ENCODE measurements at regions not wholly inside any gene's neighbourhood (a gene's known extent, or its start where the extent isn't known, plus 50 kb on each side); places are given as distances from the start of the nearest gene placed in this dataset.

GRCh38 chr10:128897401-128898129, 569.5 kb upstream of the MGMT start:
- TF ChIP-seq, protein P1, sequence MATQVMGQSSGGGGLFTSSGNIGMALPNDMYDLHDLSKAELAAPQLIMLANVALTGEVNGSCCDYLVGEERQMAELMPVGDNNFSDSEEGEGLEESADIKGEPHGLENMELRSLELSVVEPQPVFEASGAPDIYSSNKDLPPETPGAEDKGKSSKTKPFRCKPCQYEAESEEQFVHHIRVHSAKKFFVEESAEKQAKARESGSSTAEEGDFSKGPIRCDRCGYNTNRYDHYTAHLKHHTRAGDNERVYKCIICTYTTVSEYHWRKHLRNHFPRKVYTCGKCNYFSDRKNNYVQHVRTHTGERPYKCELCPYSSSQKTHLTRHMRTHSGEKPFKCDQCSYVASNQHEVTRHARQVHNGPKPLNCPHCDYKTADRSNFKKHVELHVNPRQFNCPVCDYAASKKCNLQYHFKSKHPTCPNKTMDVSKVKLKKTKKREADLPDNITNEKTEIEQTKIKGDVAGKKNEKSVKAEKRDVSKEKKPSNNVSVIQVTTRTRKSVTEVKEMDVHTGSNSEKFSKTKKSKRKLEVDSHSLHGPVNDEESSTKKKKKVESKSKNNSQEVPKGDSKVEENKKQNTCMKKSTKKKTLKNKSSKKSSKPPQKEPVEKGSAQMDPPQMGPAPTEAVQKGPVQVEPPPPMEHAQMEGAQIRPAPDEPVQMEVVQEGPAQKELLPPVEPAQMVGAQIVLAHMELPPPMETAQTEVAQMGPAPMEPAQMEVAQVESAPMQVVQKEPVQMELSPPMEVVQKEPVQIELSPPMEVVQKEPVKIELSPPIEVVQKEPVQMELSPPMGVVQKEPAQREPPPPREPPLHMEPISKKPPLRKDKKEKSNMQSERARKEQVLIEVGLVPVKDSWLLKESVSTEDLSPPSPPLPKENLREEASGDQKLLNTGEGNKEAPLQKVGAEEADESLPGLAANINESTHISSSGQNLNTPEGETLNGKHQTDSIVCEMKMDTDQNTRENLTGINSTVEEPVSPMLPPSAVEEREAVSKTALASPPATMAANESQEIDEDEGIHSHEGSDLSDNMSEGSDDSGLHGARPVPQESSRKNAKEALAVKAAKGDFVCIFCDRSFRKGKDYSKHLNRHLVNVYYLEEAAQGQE (IDR thresholded peaks at IDR 0.05; ENCODE audit: low read depth, low read length): no peak
- TF ChIP-seq EZH2phosphoT487 (IDR thresholded peaks at IDR 0.05; ENCODE audit: borderline replicate concordance, low read depth): no peak
